HCT116 (cell line): ENCODE measurements at regions not wholly inside any gene's neighbourhood (a gene's known extent, or its start where the extent isn't known, plus 50 kb on each side); places are given as distances from the start of the nearest gene placed in this dataset.

Experiments used
- ATAC-seq: fragments of 200-7000 bp; cut with Tn5 transposase; 2 replicates; pipeline ENCODE4 v1.9.1; 2020; ENCODE audit warnings: mild to moderate bottlenecking, moderate library complexity
- BruUV-seq: library from RNA; stranded (reverse); fragments of 400-500 nt; replicated peaks from 2 replicates; lab custom pipeline; 2021; lab: Mats Ljungman, UMichigan
- CTCF ChIA-PET: fragments of 300-600 bp; sonication (Branson Sonifier 250); formaldehyde crosslinking; loops from one replicate; lab custom pipeline; 2021; ENCODE audit warnings: antibody characterized with exemption; lab: Charles Lee
- POLR2A ChIA-PET: fragments of 300-600, 350-600 bp; sonication (Branson Sonifier 250); formaldehyde crosslinking; loops from one replicate; lab custom pipeline; 2021; ENCODE audit warnings: antibody characterized with exemption; lab: Charles Lee
- RAD21 ChIA-PET, 2 experiments: fragments of 300-600 bp; sonication (Branson Sonifier 250); formaldehyde crosslinking; loops; one replicate each; lab custom pipeline; 2023; ENCODE audit warnings: low total read pairs in 2 of 2; ENCODE audit not compliant: uncharacterized antibody in 2 of 2, unreplicated experiment in 2 of 2, low non-redundant PET in 1 of 2; lab: Charles Lee
- DNase-seq: peaks from one replicate; pipeline ENCODE4 v3.0.0-alpha.2; 2010; ENCODE audit warnings: low read depth, low spot score
- H2AFZ ChIP-seq: fragments of 200-600 bp; shearing (Covaris generic), sonication (generic); 2 replicates; pipeline ENCODE4 v1.6.1; 2017; ENCODE audit warnings: low read depth, mixed run types, mixed read lengths, antibody characterized with exemption, low read length; ENCODE audit not compliant: poor library complexity, severe bottlenecking
- H3K27ac ChIP-seq: 2 replicates; pipeline ENCODE4 v1.5.1; 2012; ENCODE audit warnings: low read depth, low read length
- H3K27me3 ChIP-seq: fragments of 200-600 bp; sonication (generic); 2 replicates; pipeline ENCODE4 v1.6.1; 2016; ENCODE audit warnings: mixed run types, low read length, mixed read lengths; ENCODE audit not compliant: insufficient read depth
- H3K36me3 ChIP-seq, 2 experiments: fragments of 200-500 bp in 1 of 2; fragments of 200-600 bp in 1 of 2; sonication (Bioruptor generic) in 1 of 2; sonication (generic) in 1 of 2; 2 replicates each; pipeline versions ENCODE4 v1.5.1 to v1.6.1; 2014 to 2016; ENCODE audit warnings: low read length in 2 of 2, inconsistent platforms in 1 of 2, mixed read lengths in 1 of 2, mixed run types in 1 of 2; ENCODE audit not compliant: insufficient read depth in 2 of 2, control insufficient read depth in 1 of 2
- H3K4me1 ChIP-seq, 2 experiments: fragments of 200-600 bp in 1 of 2; sonication (generic) in 1 of 2; 2 replicates each; pipeline versions ENCODE4 v1.5.1 to v1.6.1; 2012 to 2017; ENCODE audit warnings: low read length in 2 of 2, inconsistent platforms in 1 of 2, mild to moderate bottlenecking in 1 of 2, mixed read lengths in 1 of 2, mixed run types in 1 of 2, moderate library complexity in 1 of 2; ENCODE audit not compliant: insufficient read depth in 2 of 2, control insufficient read depth in 1 of 2
- H3K4me2 ChIP-seq: fragments of 200-600 bp; sonication (generic); 2 replicates; pipeline ENCODE4 v1.6.1; 2017; ENCODE audit warnings: mixed run types, low read length, mixed read lengths
- H3K4me3 ChIP-seq, 2 experiments: fragments of 200-600 bp in 1 of 2; sonication (generic) in 1 of 2; replicated peaks in 1 of 2; 2 replicates each; pipeline ENCODE4 v1.5.1; 2011 to 2016; ENCODE audit warnings: low read length in 2 of 2, control low read depth in 1 of 2, low read depth in 1 of 2, mild to moderate bottlenecking in 1 of 2, mixed read lengths in 1 of 2, mixed run types in 1 of 2
- H3K79me2 ChIP-seq: fragments of 200-600 bp; sonication (generic); 2 replicates; pipeline ENCODE4 v1.6.1; 2017; ENCODE audit warnings: mild to moderate bottlenecking, mixed run types, low read length, moderate library complexity, mixed read lengths; ENCODE audit not compliant: insufficient read depth
- H3K9ac ChIP-seq: fragments of 200-600 bp; sonication (generic); 2 replicates; pipeline ENCODE4 v1.6.1; 2016; ENCODE audit warnings: low read length, mixed read lengths
- H3K9me2 ChIP-seq: fragments of 200-600 bp; sonication (generic), shearing (Covaris generic); 2 replicates; pipeline ENCODE4 v1.6.1; 2017; ENCODE audit warnings: mixed run types, mild to moderate bottlenecking, moderate library complexity; ENCODE audit not compliant: insufficient read depth
- H3K9me3 ChIP-seq, 2 experiments: fragments of 200-500 bp in 1 of 2; fragments of 200-600 bp in 1 of 2; sonication (Bioruptor generic) in 1 of 2; sonication (generic) in 1 of 2; 2 replicates each; pipeline ENCODE4 v1.6.1; 2014 to 2017; ENCODE audit warnings: low read length in 2 of 2, mixed read lengths in 2 of 2, inconsistent platforms in 1 of 2, low read depth in 1 of 2, mild to moderate bottlenecking in 1 of 2, mixed run types in 1 of 2, moderate library complexity in 1 of 2; ENCODE audit not compliant: control insufficient read depth in 1 of 2, insufficient read depth in 1 of 2
- H4K20me1 ChIP-seq: fragments of 200-600 bp; sonication (generic), shearing (Covaris generic); 2 replicates; pipeline ENCODE4 v1.6.1; 2017; ENCODE audit warnings: mixed run types, mild to moderate bottlenecking, moderate library complexity; ENCODE audit not compliant: insufficient read depth
- ATF3 ChIP-seq: IDR thresholded peaks from 2 replicates; pipeline ENCODE4 v1.6.1; 2012
- CEBPB ChIP-seq: IDR thresholded peaks from 2 replicates; pipeline ENCODE4 v1.6.1; 2012; ENCODE audit warnings: low read depth
- CTCF ChIP-seq, 3 experiments: fragments of 200-600 bp in 1 of 3; sonication (generic) in 1 of 3; IDR thresholded peaks in 2 of 3; conservative IDR thresholded peaks in 1 of 3; 2 replicates each; pipeline ENCODE4 v1.5.1; 2012 to 2017; ENCODE audit warnings: low read depth in 2 of 3, low read length in 2 of 3, antibody characterized with exemption in 1 of 3, borderline replicate concordance in 1 of 3, control low read depth in 1 of 3, mild to moderate bottlenecking in 1 of 3, mixed read lengths in 1 of 3, mixed run types in 1 of 3, moderate library complexity in 1 of 3; ENCODE audit not compliant: insufficient read depth in 1 of 3
- JUND ChIP-seq: IDR thresholded peaks from 2 replicates; pipeline ENCODE4 v1.6.1; 2012
- RAD21 ChIP-seq: IDR thresholded peaks from 2 replicates; pipeline ENCODE4 v1.6.1; 2012; ENCODE audit warnings: low read depth, mild to moderate bottlenecking
- SIN3A ChIP-seq: IDR thresholded peaks from 2 replicates; pipeline ENCODE4 v1.6.1; 2012; ENCODE audit warnings: low read depth
- TCF7L2 ChIP-seq: IDR thresholded peaks from 2 replicates; pipeline ENCODE4 v1.7.0; 2011; ENCODE audit warnings: borderline replicate concordance, inconsistent platforms; ENCODE audit not compliant: insufficient read depth, insufficient read length; ENCODE audit errors: extremely low read depth
- YY1 ChIP-seq: IDR thresholded peaks from 2 replicates; pipeline ENCODE4 v1.6.1; 2011; ENCODE audit warnings: low read length, low read depth, moderate library complexity, mild to moderate bottlenecking; ENCODE audit not compliant: insufficient replicate concordance; ENCODE audit errors: extremely low read depth
- ZNF274 ChIP-seq: fragments of 200-500 bp; sonication (Bioruptor generic); IDR thresholded peaks from 2 replicates; pipeline ENCODE4 v1.6.1; 2014; ENCODE audit warnings: mild to moderate bottlenecking, low read depth, low read length, inconsistent platforms
- intact Hi-C: fragments of 100-400 bp; cut with micrococcal nuclease; formaldehyde crosslinking; loops from 2 replicates; pipeline ENCODE4 v1.10.0; 2022

GRCh38 chr20:12916699-12917098 is 92.1 kb upstream of the SPTLC3 start:
- CTCF ChIA-PET = no interaction called here
- intact Hi-C loops = no loop called here

More at GRCh38 chr20:12916699-12917098, 92.1 kb upstream of the SPTLC3 start:
- Histone ChIP-seq H3K4me2 (no peak overlapping the region), H3K27ac (no peak overlapping the region), H3K9ac (no peak overlapping the region), H2AFZ (no peak overlapping the region), H3K27me3 (no peaks in the 10 kb centered on the region), H3K9me3 (no peaks in the 10 kb centered on the region), H3K79me2 (no peaks in the 10 kb centered on the region), H3K4me3 (no peak overlapping the region), H3K9me2 (no peaks in the 10 kb centered on the region), H3K36me3 (no peaks in the 10 kb centered on the region), H3K4me1 (no peaks in the 10 kb centered on the region), H4K20me1 (no peaks in the 10 kb centered on the region)
- ChIA-PET POLR2A (no interaction called here), RAD21 (no interaction called here)
- ATAC-seq (no peak), DNase-seq (no peak)
- TF ChIP-seq CEBPB = no peak
- TF ChIP-seq CTCF (IDR thresholded peaks at IDR 0.05 in 2 of 3, conservative IDR thresholded peaks at IDR 0.05 in 1 of 3; ENCODE audit: borderline replicate concordance in 1 of 3, insufficient read depth in 1 of 3, low read depth in 2 of 3, low read length in 2 of 3) = no peak
- no peak for TF ChIP-seq ZNF274
- TF ChIP-seq SIN3A = no peak
- no peak for TF ChIP-seq RAD21
- TF ChIP-seq JUND = no peak
- no peak for TF ChIP-seq ATF3
- TF ChIP-seq TCF7L2 = no peak
- no peak for TF ChIP-seq YY1
- BruUV-seq = no TSS peak
